Nephron (organoid): ENCODE measurements at regions not wholly inside any gene's neighbourhood (a gene's known extent, or its start where the extent isn't known, plus 50 kb on each side); places are given as distances from the start of the nearest gene placed in this dataset.

ENCODE experiments used
- H3K27ac Mint-ChIP-seq, 3 experiments: 2 replicates each; pipeline ENCODE4 v1.8.0; 2020; ENCODE audit warnings: mixed read lengths in 3 of 3, mild to moderate bottlenecking in 2 of 3, moderate library complexity in 1 of 3
- H3K27me3 Mint-ChIP-seq: 2 replicates; pipeline ENCODE4 v1.8.0; 2021; ENCODE audit warnings: low read depth, mild to moderate bottlenecking, moderate library complexity, mixed read lengths
- H3K36me3 Mint-ChIP-seq: 2 replicates; pipeline ENCODE4 v1.8.0; 2020; ENCODE audit warnings: low read depth, mixed read lengths
- H3K4me1 Mint-ChIP-seq: 2 replicates; pipeline ENCODE4 v1.8.0; 2020; ENCODE audit warnings: mixed read lengths
- H3K4me3 Mint-ChIP-seq, 3 experiments: 2 replicates each; pipeline ENCODE4 v1.8.0; 2020; ENCODE audit warnings: mild to moderate bottlenecking in 3 of 3, mixed read lengths in 3 of 3, moderate library complexity in 2 of 3
- H3K9me3 Mint-ChIP-seq: 2 replicates; pipeline ENCODE4 v1.8.0; 2020; ENCODE audit warnings: mixed read lengths
- TF ChIP-seq, protein P1 (sequence below), 3 experiments: fragments of 200-600 bp; sonication (generic); IDR thresholded peaks; one replicate each; pipeline ENCODE4 v1.5.0; 2021; ENCODE audit warnings: antibody characterized with exemption in 3 of 3; ENCODE audit not compliant: unreplicated experiment in 3 of 3

DNA sequence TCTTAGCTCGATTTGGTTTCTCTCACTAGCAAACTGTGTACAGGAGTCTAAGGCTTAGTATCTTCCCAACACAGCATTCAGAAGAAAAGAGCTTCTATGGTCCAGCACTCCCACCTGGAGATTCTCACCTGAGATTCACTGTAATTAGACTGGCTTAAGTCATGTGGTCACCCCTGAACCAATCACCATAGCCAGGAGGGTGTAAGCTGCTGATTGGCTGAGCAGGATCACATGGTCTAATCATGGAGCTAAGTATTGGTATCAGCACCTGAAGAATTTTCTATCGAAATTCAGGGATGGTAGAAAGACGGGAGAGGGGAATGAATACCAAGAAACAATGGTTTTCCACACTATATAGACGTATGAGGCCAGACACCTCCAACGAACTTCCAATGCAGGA lies 359.8 kb upstream of the ERCC4 start:
- Mint-ChIP-seq H3K27me3 (peaks cover 6% of the 10 kb centered on the region), H3K36me3 (no peaks in the 10 kb centered on the region), H3K27ac (no peak overlapping the region), H3K4me1 (no peaks in the 10 kb centered on the region), H3K9me3 (no peaks in the 10 kb centered on the region), H3K4me3 (no peak overlapping the region)
- TF ChIP-seq, protein P1, sequence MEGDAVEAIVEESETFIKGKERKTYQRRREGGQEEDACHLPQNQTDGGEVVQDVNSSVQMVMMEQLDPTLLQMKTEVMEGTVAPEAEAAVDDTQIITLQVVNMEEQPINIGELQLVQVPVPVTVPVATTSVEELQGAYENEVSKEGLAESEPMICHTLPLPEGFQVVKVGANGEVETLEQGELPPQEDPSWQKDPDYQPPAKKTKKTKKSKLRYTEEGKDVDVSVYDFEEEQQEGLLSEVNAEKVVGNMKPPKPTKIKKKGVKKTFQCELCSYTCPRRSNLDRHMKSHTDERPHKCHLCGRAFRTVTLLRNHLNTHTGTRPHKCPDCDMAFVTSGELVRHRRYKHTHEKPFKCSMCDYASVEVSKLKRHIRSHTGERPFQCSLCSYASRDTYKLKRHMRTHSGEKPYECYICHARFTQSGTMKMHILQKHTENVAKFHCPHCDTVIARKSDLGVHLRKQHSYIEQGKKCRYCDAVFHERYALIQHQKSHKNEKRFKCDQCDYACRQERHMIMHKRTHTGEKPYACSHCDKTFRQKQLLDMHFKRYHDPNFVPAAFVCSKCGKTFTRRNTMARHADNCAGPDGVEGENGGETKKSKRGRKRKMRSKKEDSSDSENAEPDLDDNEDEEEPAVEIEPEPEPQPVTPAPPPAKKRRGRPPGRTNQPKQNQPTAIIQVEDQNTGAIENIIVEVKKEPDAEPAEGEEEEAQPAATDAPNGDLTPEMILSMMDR (IDR thresholded peaks at IDR 0.05; ENCODE audit: unreplicated experiment in 3 of 3) = no peak

DNA sequence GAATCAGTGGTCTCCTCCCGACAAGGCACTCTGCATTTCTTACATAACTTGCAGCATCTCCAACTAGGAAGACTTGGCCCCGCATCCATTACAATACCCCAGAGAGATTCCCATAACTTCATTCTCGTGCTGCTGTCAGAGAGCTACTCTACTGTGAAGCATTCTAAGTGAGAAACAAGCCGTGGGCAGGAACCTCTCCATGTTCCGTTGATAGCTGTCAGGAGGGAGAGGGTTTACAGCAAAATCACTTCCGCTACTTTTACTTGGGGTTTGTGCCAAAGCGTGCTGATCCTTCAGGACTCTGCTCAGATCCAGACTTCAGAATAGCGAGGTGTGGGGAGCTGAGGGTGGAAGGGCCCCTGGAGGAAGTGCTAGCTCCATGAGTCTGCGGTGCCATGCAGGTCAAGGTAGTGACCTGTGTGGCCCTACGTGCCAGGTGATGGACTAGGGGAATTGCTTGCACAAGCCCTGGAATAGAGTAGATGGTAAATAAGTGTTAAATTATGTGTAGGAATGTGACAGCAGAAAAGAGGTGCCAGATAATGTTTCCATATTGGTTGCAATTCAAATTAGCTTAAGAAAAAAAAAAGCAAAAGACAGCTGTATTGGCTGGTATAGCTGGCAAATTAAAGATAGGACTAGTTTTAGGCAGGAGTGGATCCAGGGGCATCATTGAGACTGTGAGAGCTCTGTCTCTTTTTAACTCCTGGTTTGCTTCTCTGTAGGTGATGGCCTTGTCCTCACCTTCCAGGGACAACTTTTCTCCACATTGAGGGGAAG lies 358.5 kb upstream of the ERCC4 start:
- TF ChIP-seq, protein P1 (IDR thresholded peaks at IDR 0.05; ENCODE audit: unreplicated experiment in 3 of 3) = no peak
- H3K27ac Mint-ChIP-seq = peak overlapping the region in 1 of 3 experiments; percentile 4
- H3K27me3 Mint-ChIP-seq = peaks cover 3% of the 10 kb centered on the region
- H3K9me3 Mint-ChIP-seq = no peaks in the 10 kb centered on the region
- no peaks in the 10 kb centered on the region for H3K36me3 Mint-ChIP-seq
- H3K4me1 Mint-ChIP-seq = no peaks in the 10 kb centered on the region
- H3K4me3 Mint-ChIP-seq = no peak overlapping the region

DNA sequence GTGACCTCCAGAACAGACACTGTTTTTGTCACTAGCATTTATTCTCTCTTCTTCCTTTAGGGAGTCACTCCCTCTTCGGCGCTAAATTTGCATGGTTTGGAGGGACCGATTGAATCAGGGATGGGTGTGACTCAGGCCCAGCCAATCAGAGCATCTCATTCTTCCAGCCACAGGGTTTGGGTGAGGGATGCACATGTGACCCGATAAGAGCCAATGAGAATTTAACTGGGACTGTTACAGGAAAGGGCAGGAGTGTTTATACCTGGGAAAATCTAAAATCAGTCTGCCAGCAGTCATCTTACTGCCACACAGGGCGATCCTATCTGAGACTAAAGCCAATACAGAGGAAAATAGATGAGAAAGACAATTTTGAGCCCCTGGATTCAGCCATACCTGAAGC lies 351.2 kb upstream of the ERCC4 start:
- Mint-ChIP-seq H3K4me1 (no peaks in the 10 kb centered on the region), H3K27ac (no peak overlapping the region), H3K4me3 (no peak overlapping the region), H3K9me3 (no peaks in the 10 kb centered on the region), H3K27me3 (peaks cover 10% of the 10 kb centered on the region), H3K36me3 (no peaks in the 10 kb centered on the region)
- TF ChIP-seq, protein P1 (IDR thresholded peaks at IDR 0.05; ENCODE audit: unreplicated experiment in 3 of 3) = no peak

DNA sequence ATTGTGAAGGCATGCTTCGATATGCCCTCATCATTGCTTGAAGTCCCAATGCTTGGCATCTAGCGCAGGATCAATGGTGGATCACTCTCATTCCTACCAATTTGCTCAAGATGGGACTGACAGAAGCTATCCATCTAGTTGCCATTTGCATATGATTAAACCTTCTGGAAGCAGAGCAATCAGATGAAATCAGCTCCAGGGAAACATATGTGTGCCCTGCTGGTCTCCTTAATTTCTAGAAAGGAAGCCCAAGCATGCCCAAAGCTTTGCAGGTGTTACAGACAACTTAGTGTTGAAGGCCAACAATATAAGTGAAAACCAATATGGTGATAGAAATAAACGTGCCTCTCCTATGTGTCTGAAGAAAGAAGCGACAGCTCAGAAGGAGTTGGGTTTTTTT lies 350.0 kb upstream of the ERCC4 start:
- Mint-ChIP-seq H3K9me3 (no peaks in the 10 kb centered on the region), H3K4me1 (no peaks in the 10 kb centered on the region), H3K36me3 (no peaks in the 10 kb centered on the region), H3K27ac (peak overlapping the region in 1 of 3 experiments; percentile 53), H3K27me3 (peaks cover 10% of the 10 kb centered on the region), H3K4me3 (no peak overlapping the region)
- TF ChIP-seq, protein P1 (IDR thresholded peaks at IDR 0.05; ENCODE audit: unreplicated experiment in 3 of 3) = no peak

DNA sequence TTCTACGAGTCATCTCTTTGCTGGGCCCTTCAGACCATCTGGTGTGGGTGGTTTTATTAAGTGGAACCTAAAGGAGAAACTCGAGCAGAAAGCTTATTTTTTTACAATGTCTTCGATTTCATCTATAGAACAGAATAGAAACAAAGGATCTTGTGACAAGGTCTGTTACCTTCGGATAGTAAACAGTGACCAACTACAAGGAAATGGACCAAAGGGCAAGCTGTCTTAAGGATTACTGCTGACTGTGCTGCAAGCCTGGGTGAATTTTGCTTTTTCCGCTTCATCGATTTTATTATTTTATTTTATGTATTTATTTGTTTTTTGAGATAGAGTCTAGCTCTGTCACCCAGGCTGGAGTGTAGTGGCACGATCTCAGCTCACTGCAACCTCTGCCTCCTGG lies 348.9 kb upstream of the ERCC4 start:
- peaks cover 10% of the 10 kb centered on the region for H3K27me3 Mint-ChIP-seq
- TF ChIP-seq, protein P1 (IDR thresholded peaks at IDR 0.05; ENCODE audit: unreplicated experiment in 3 of 3) = no peak
- H3K27ac Mint-ChIP-seq = peak overlapping the region in 2 of 3 experiments; percentile 3 to 53
- no peak overlapping the region for H3K4me3 Mint-ChIP-seq
- H3K4me1 Mint-ChIP-seq = no peaks in the 10 kb centered on the region
- no peaks in the 10 kb centered on the region for H3K36me3 Mint-ChIP-seq
- H3K9me3 Mint-ChIP-seq = no peaks in the 10 kb centered on the region

DNA sequence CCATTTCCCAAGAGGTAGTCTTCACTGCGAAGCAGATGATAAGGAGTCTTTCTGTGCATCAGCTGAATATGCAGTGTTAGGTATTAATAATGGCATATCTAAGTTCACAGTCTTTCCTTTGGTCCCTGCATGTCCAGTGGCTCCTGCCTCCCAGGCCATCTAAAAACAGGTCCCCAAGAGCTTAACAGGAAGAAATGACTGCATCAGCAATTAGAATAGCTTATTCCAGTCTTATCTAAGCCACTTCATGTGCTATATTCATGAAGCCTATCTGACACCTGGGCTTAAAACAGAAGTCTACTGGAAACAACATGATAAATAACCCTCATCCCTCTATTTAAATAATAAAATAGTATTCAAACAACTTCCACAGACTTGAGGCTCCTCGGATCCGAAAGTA lies 346.1 kb upstream of the ERCC4 start:
- Mint-ChIP-seq H3K4me3 (no peak overlapping the region), H3K4me1 (no peaks in the 10 kb centered on the region), H3K27ac (no peak overlapping the region), H3K27me3 (peaks cover 4% of the 10 kb centered on the region), H3K9me3 (no peaks in the 10 kb centered on the region), H3K36me3 (no peaks in the 10 kb centered on the region)
- TF ChIP-seq, protein P1 (IDR thresholded peaks at IDR 0.05; ENCODE audit: unreplicated experiment in 3 of 3) = no peak
